SK-N-SH (cell line): ENCODE measurements at regions not wholly inside any gene's neighbourhood (a gene's known extent, or its start where the extent isn't known, plus 50 kb on each side); places are given as distances from the start of the nearest gene placed in this dataset.

ENCODE experiments used
- CTCF ChIP-seq: fragments of 200-600 bp; sonication (generic); IDR thresholded peaks from 2 replicates; pipeline ENCODE4 v1.6.1; 2017; ENCODE audit warnings: antibody characterized with exemption, mild to moderate bottlenecking, moderate library complexity
- NRF1 ChIP-seq: IDR thresholded peaks from 2 replicates; pipeline ENCODE4 v1.6.1; 2012; ENCODE audit warnings: low read depth, mild to moderate bottlenecking, low read length
- POLR2AphosphoS5 ChIP-seq: IDR thresholded peaks from 2 replicates; pipeline ENCODE4 v1.6.1; 2012; ENCODE audit warnings: low read depth, low read length
- TAF1 ChIP-seq: IDR thresholded peaks from 2 replicates; pipeline ENCODE4 v1.6.1; 2012; ENCODE audit warnings: low read depth, mild to moderate bottlenecking, low read length, moderate library complexity, borderline replicate concordance
- TCF12 ChIP-seq: IDR thresholded peaks from 2 replicates; pipeline ENCODE4 v1.4.0; 2012
- YY1 ChIP-seq: IDR thresholded peaks from 2 replicates; pipeline ENCODE4 v1.4.0; 2012; ENCODE audit warnings: low read depth, mild to moderate bottlenecking

- TF ChIP-seq YY1 (no peak), NRF1 (no peak), TAF1 (no peak), POLR2AphosphoS5 (no peak), CTCF (no peak), TCF12 (no peak)
Observed at GRCh38 chr2:219969508-219969907, 342.1 kb downstream of the SLC4A3 start.
